Fibroblast of lung (primary cell): ENCODE measurements at regions not wholly inside any gene's neighbourhood (a gene's known extent, or its start where the extent isn't known, plus 50 kb on each side); places are given as distances from the start of the nearest gene placed in this dataset.

Source experiments
- DNase-seq, 2 donors: peaks; one replicate each; pipeline versions ENCODE4 v3.0.0 to v3.0.0-alpha.2; 2010; ENCODE audit warnings: low read depth in 2 of 2
- H2AFZ ChIP-seq: 2 replicates; pipeline ENCODE4 v1.5.1; 2012; ENCODE audit warnings: low read length, control low read depth, inconsistent platforms
- H3K27ac ChIP-seq: 2 replicates; pipeline ENCODE4 v1.5.1; 2011; ENCODE audit warnings: low read length, control low read depth; ENCODE audit not compliant: insufficient read depth
- H3K27me3 ChIP-seq: 2 replicates; pipeline ENCODE4 v1.5.1; 2011; ENCODE audit warnings: mild to moderate bottlenecking, low read length; ENCODE audit not compliant: control insufficient read depth, insufficient read depth
- H3K36me3 ChIP-seq: 2 replicates; pipeline ENCODE4 v1.5.1; 2011; ENCODE audit warnings: low read length; ENCODE audit not compliant: control insufficient read depth, insufficient read depth
- H3K4me1 ChIP-seq: 2 replicates; pipeline ENCODE4 v1.5.1; 2011; ENCODE audit warnings: low read length; ENCODE audit not compliant: control insufficient read depth, insufficient read depth; ENCODE audit errors: extremely low read depth
- H3K4me2 ChIP-seq: 2 replicates; pipeline ENCODE4 v1.5.1; 2011; ENCODE audit warnings: low read length, control low read depth; ENCODE audit not compliant: insufficient read depth; ENCODE audit errors: extremely low read depth
- H3K4me3 ChIP-seq, 4 experiments: fragments of 200-600 bp in 1 of 4; sonication (generic) in 1 of 4; replicated peaks in 1 of 4; 2 replicates each; pipeline ENCODE4 v1.5.1; 2011 to 2016; ENCODE audit warnings: low read length in 4 of 4, low read depth in 3 of 4, mild to moderate bottlenecking in 3 of 4, control low read depth in 2 of 4, inconsistent platforms in 1 of 4, mixed read lengths in 1 of 4; ENCODE audit not compliant: insufficient read depth in 1 of 4; ENCODE audit errors: control extremely low read depth in 1 of 4
- H3K79me2 ChIP-seq: 2 replicates; pipeline ENCODE4 v1.5.1; 2012; ENCODE audit warnings: mild to moderate bottlenecking, low read length, inconsistent platforms; ENCODE audit not compliant: control insufficient read depth, insufficient read depth
- H3K9ac ChIP-seq: 2 replicates; pipeline ENCODE4 v1.5.1; 2011; ENCODE audit warnings: mild to moderate bottlenecking, low read length, control low read depth; ENCODE audit not compliant: insufficient read depth
- H3K9me3 ChIP-seq: 2 replicates; pipeline ENCODE4 v1.5.1; 2012; ENCODE audit warnings: low read depth, low read length; ENCODE audit not compliant: control insufficient read depth, insufficient read depth
- H4K20me1 ChIP-seq: 2 replicates; pipeline ENCODE4 v1.5.1; 2011; ENCODE audit warnings: low read length; ENCODE audit not compliant: control insufficient read depth, insufficient read depth; ENCODE audit errors: extremely low read depth
- CTCF ChIP-seq, 2 donors: IDR thresholded peaks in 1 of 2; conservative IDR thresholded peaks in 1 of 2; 1 replicate in 1 of 2; 2 replicates in 1 of 2; pipeline ENCODE4 v1.5.1; 2011 to 2012; ENCODE audit warnings: low read length in 2 of 2, control low read depth in 1 of 2, inconsistent platforms in 1 of 2, low read depth in 1 of 2, mild to moderate bottlenecking in 1 of 2
- EZH2 ChIP-seq: IDR thresholded peaks from 2 replicates; pipeline ENCODE4 v1.5.1; 2012; ENCODE audit warnings: low read length, control low read depth, mild to moderate bottlenecking; ENCODE audit errors: missing control alignments

DNA sequence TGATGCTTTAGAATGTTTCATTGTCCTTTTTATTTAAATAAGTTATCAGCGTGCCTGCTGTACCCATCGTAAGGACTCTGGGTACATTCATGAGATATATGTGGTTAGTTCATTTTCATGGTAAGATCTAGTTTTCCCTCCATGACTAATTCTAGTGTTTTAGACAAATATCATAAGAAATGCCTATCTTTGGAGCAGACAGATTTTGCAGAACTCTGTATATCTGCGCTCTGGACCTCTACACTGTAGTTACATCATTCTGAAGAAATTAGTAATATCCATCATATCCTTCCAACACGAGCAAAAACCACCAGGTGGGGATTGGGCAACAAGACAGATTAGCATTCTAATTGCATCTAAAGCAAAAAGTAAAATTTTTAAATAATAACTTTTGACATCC is 499.2 kb downstream of the SETD4 start:
- H3K36me3 ChIP-seq, result no peaks in the 10 kb centered on the region
- H2AFZ ChIP-seq, result no peak overlapping the region
- peak in 1 of 2 donors; percentile 36 for DNase-seq
- H3K4me3 ChIP-seq, result no peak overlapping the region
- H3K27me3 ChIP-seq, result no peaks in the 10 kb centered on the region
- no peak overlapping the region for H3K9ac ChIP-seq
- TF ChIP-seq CTCF (conservative IDR thresholded peaks at IDR 0.05 in 1 of 2, IDR thresholded peaks at IDR 0.05 in 1 of 2; ENCODE audit: low read depth in 1 of 2, low read length in 2 of 2) (no peak), EZH2 (no peak)
- peaks cover 21% of the 10 kb centered on the region for H3K4me1 ChIP-seq
- no peaks in the 10 kb centered on the region for H4K20me1 ChIP-seq
- H3K4me2 ChIP-seq, result no peak overlapping the region
- H3K27ac ChIP-seq, result no peak overlapping the region
- no peaks in the 10 kb centered on the region for H3K9me3 ChIP-seq
- no peaks in the 10 kb centered on the region for H3K79me2 ChIP-seq

GRCh38 chr21:35559829-35560225 is 500.5 kb downstream of the SETD4 start:
- peak overlapping the region; percentile 88 for H3K27ac ChIP-seq
- TF ChIP-seq EZH2, result no peak
- TF ChIP-seq CTCF (conservative IDR thresholded peaks at IDR 0.05 in 1 of 2, IDR thresholded peaks at IDR 0.05 in 1 of 2; ENCODE audit: low read depth in 1 of 2, low read length in 2 of 2), result no peak
- no peaks in the 10 kb centered on the region for H3K79me2 ChIP-seq
- H3K4me1 ChIP-seq, result peaks cover 16% of the 10 kb centered on the region
- peak; percentile 65 to 74 for DNase-seq
- no peak overlapping the region for H3K4me3 ChIP-seq
- no peaks in the 10 kb centered on the region for H3K36me3 ChIP-seq
- no peaks in the 10 kb centered on the region for H3K27me3 ChIP-seq
- no peaks in the 10 kb centered on the region for H3K9me3 ChIP-seq
- H4K20me1 ChIP-seq, result no peaks in the 10 kb centered on the region
- H2AFZ ChIP-seq, result no peak overlapping the region
- H3K9ac ChIP-seq, result peak overlapping the region; percentile 43
- H3K4me2 ChIP-seq, result peak overlapping the region; percentile 18

- Histone ChIP-seq H3K4me3 (no peak overlapping the region), H2AFZ (no peak overlapping the region), H3K27me3 (no peaks in the 10 kb centered on the region), H3K79me2 (no peaks in the 10 kb centered on the region), H4K20me1 (no peaks in the 10 kb centered on the region), H3K9me3 (no peaks in the 10 kb centered on the region), H3K27ac (peak overlapping the region; percentile 88), H3K4me1 (peaks cover 16% of the 10 kb centered on the region), H3K4me2 (peak overlapping the region; percentile 18), H3K9ac (peak overlapping the region; percentile 43), H3K36me3 (no peaks in the 10 kb centered on the region)
- peak; percentile 96 to 98 for DNase-seq
- no peak for TF ChIP-seq EZH2
- TF ChIP-seq CTCF (conservative IDR thresholded peaks at IDR 0.05 in 1 of 2, IDR thresholded peaks at IDR 0.05 in 1 of 2; ENCODE audit: low read depth in 1 of 2, low read length in 2 of 2), result peak in 1 of 2 donors; percentile 17
These were observed 501.0 kb downstream of the SETD4 start for GRCh38 chr21:35559128-35559828.
